ENCODE measurements at regions not wholly inside any gene's neighbourhood (a gene's known extent, or its start where the extent isn't known, plus 50 kb on each side); places are given as distances from the start of the nearest gene placed in this dataset.

- no peak overlapping the region for H4K5ac ChIP-seq (ENCODE audit: low read length)
- H2BK15ac ChIP-seq (replicated peaks; ENCODE audit: low read depth): no peak overlapping the region
- no peaks in the 10 kb centered on the region for H3K4me1 ChIP-seq (ENCODE audit: control insufficient read depth, low read depth, low read length)
- no peaks in the 10 kb centered on the region for H3K79me1 ChIP-seq (ENCODE audit: low read length)
- no peak overlapping the region for H2BK5ac ChIP-seq (ENCODE audit: low read length)
- no peaks in the 10 kb centered on the region for H3K79me2 ChIP-seq (ENCODE audit: control insufficient read depth, insufficient read depth, low read length)
- peak overlapping the region; percentile 15 for H3K56ac ChIP-seq (ENCODE audit: low read length)
- no peak overlapping the region for H2BK120ac ChIP-seq (ENCODE audit: low read depth, low read length)
- H3K4me3 ChIP-seq (ENCODE audit: low read length): no peak overlapping the region
- WGBS (ENCODE audit: extremely low coverage, insufficient coverage, low lambda C conversion rate): no CpG with 5 or more reads among the region's 6 CpGs
- no peak overlapping the region for H4K8ac ChIP-seq (ENCODE audit: low read depth, low read length)
- H3K27ac ChIP-seq (ENCODE audit: low read depth, low read length): no peak overlapping the region
- no peak overlapping the region for H3K23ac ChIP-seq (ENCODE audit: low read length)
- no peaks in the 10 kb centered on the region for H3K27me3 ChIP-seq (ENCODE audit: insufficient read depth, low read length, poor library complexity)
- H3K4me2 ChIP-seq (ENCODE audit: low read length): no peak overlapping the region
- no peaks in the 10 kb centered on the region for H3K36me3 ChIP-seq (ENCODE audit: control insufficient read depth, insufficient read depth, low read length)
- no peak overlapping the region for H2AK5ac ChIP-seq (ENCODE audit: low read length)
- DNase-seq: peak; percentile 59
- no peak overlapping the region for H3K4ac ChIP-seq (ENCODE audit: low read depth, low read length)
- no peak overlapping the region for H3K9ac ChIP-seq (ENCODE audit: low read length)
- no peak overlapping the region for H3K18ac ChIP-seq (ENCODE audit: low read length)
Observed at GRCh38 chr9:113742878-113743277, 133.2 kb upstream of the ZNF618 start.

- no CpG with 5 or more reads among the region's 4 CpGs for WGBS (ENCODE audit: extremely low coverage, insufficient coverage, low lambda C conversion rate)
- Histone ChIP-seq H3K23ac (ENCODE audit: low read length) (no peak overlapping the region), H2BK120ac (ENCODE audit: low read depth, low read length) (no peak overlapping the region)
Observed at GRCh38 chr9:113746486-113746885, 129.6 kb upstream of the ZNF618 start.

GRCh38 chr9:113748135-113748534 is 128.0 kb upstream of the ZNF618 start:
- Histone ChIP-seq H3K23ac (ENCODE audit: low read length) (no peak overlapping the region), H2BK5ac (ENCODE audit: low read length) (no peak overlapping the region), H2BK15ac (replicated peaks; ENCODE audit: low read depth) (no peak overlapping the region), H3K36me3 (ENCODE audit: control insufficient read depth, insufficient read depth, low read length) (no peaks in the 10 kb centered on the region), H4K8ac (ENCODE audit: low read depth, low read length) (no peak overlapping the region), H4K5ac (ENCODE audit: low read length) (no peak overlapping the region), H3K27ac (ENCODE audit: low read depth, low read length) (no peak overlapping the region), H3K27me3 (ENCODE audit: insufficient read depth, low read length, poor library complexity) (no peaks in the 10 kb centered on the region), H3K4me2 (ENCODE audit: low read length) (no peak overlapping the region), H3K56ac (ENCODE audit: low read length) (no peak overlapping the region), H2BK120ac (ENCODE audit: low read depth, low read length) (no peak overlapping the region), H2AK5ac (ENCODE audit: low read length) (no peak overlapping the region), H3K18ac (ENCODE audit: low read length) (no peak overlapping the region), H3K79me1 (ENCODE audit: low read length) (no peaks in the 10 kb centered on the region), H3K4me3 (ENCODE audit: low read length) (no peak overlapping the region), H3K9ac (ENCODE audit: low read length) (no peak overlapping the region), H3K79me2 (ENCODE audit: control insufficient read depth, insufficient read depth, low read length) (no peaks in the 10 kb centered on the region), H3K4ac (ENCODE audit: low read depth, low read length) (no peak overlapping the region), H3K4me1 (ENCODE audit: control insufficient read depth, low read depth, low read length) (no peaks in the 10 kb centered on the region)
- no peak for DNase-seq

More at GRCh38 chr9:113746486-113746885, 129.6 kb upstream of the ZNF618 start:
- H3K4me3 ChIP-seq (ENCODE audit: low read length): no peak overlapping the region
- H4K5ac ChIP-seq (ENCODE audit: low read length): no peak overlapping the region
- H3K27ac ChIP-seq (ENCODE audit: low read depth, low read length): no peak overlapping the region
- no peak overlapping the region for H4K8ac ChIP-seq (ENCODE audit: low read depth, low read length)
- no peak overlapping the region for H3K4ac ChIP-seq (ENCODE audit: low read depth, low read length)
- no peaks in the 10 kb centered on the region for H3K36me3 ChIP-seq (ENCODE audit: control insufficient read depth, insufficient read depth, low read length)
- H3K4me2 ChIP-seq (ENCODE audit: low read length): no peak overlapping the region
- no peaks in the 10 kb centered on the region for H3K79me1 ChIP-seq (ENCODE audit: low read length)
- no peak overlapping the region for H2BK15ac ChIP-seq (replicated peaks; ENCODE audit: low read depth)
- no peak overlapping the region for H2BK5ac ChIP-seq (ENCODE audit: low read length)
- no peak overlapping the region for H3K9ac ChIP-seq (ENCODE audit: low read length)
- no peak overlapping the region for H2AK5ac ChIP-seq (ENCODE audit: low read length)
- DNase-seq: no peak
- H3K56ac ChIP-seq (ENCODE audit: low read length): no peak overlapping the region
- no peaks in the 10 kb centered on the region for H3K4me1 ChIP-seq (ENCODE audit: control insufficient read depth, low read depth, low read length)
- no peaks in the 10 kb centered on the region for H3K27me3 ChIP-seq (ENCODE audit: insufficient read depth, low read length, poor library complexity)
- no peak overlapping the region for H3K18ac ChIP-seq (ENCODE audit: low read length)
- H3K79me2 ChIP-seq (ENCODE audit: control insufficient read depth, insufficient read depth, low read length): no peaks in the 10 kb centered on the region

GRCh38 chr9:113753398-113754119 is 122.5 kb upstream of the ZNF618 start:
- H3K36me3 ChIP-seq (ENCODE audit: control insufficient read depth, insufficient read depth, low read length): no peaks in the 10 kb centered on the region
- peaks cover 3% of the 10 kb centered on the region for H3K4me1 ChIP-seq (ENCODE audit: control insufficient read depth, low read depth, low read length)
- H3K79me2 ChIP-seq (ENCODE audit: control insufficient read depth, insufficient read depth, low read length): no peaks in the 10 kb centered on the region
- no peak overlapping the region for H2AK5ac ChIP-seq (ENCODE audit: low read length)
- no peak overlapping the region for H2BK15ac ChIP-seq (replicated peaks; ENCODE audit: low read depth)
- H2BK120ac ChIP-seq (ENCODE audit: low read depth, low read length): no peak overlapping the region
- no peak overlapping the region for H3K9ac ChIP-seq (ENCODE audit: low read length)
- H3K27me3 ChIP-seq (ENCODE audit: insufficient read depth, low read length, poor library complexity): no peaks in the 10 kb centered on the region
- no peak for DNase-seq
- H4K8ac ChIP-seq (ENCODE audit: low read depth, low read length): no peak overlapping the region
- no peak overlapping the region for H3K4me2 ChIP-seq (ENCODE audit: low read length)
- H3K18ac ChIP-seq (ENCODE audit: low read length): no peak overlapping the region
- no peak overlapping the region for H2BK5ac ChIP-seq (ENCODE audit: low read length)
- no peak overlapping the region for H3K27ac ChIP-seq (ENCODE audit: low read depth, low read length)
- H3K56ac ChIP-seq (ENCODE audit: low read length): no peak overlapping the region
- no CpG with 5 or more reads among the region's 7 CpGs for WGBS (ENCODE audit: extremely low coverage, insufficient coverage, low lambda C conversion rate)
- H3K4me3 ChIP-seq (ENCODE audit: low read length): no peak overlapping the region
- no peak overlapping the region for H3K4ac ChIP-seq (ENCODE audit: low read depth, low read length)
- no peaks in the 10 kb centered on the region for H3K79me1 ChIP-seq (ENCODE audit: low read length)
- no peak overlapping the region for H4K5ac ChIP-seq (ENCODE audit: low read length)
- H3K23ac ChIP-seq (ENCODE audit: low read length): no peak overlapping the region

GRCh38 chr9:113754739-113755138 is 121.4 kb upstream of the ZNF618 start:
- Histone ChIP-seq H3K36me3 (ENCODE audit: control insufficient read depth, insufficient read depth, low read length) (no peaks in the 10 kb centered on the region), H3K18ac (ENCODE audit: low read length) (no peak overlapping the region), H2BK120ac (ENCODE audit: low read depth, low read length) (no peak overlapping the region), H3K27me3 (ENCODE audit: insufficient read depth, low read length, poor library complexity) (no peaks in the 10 kb centered on the region), H4K8ac (ENCODE audit: low read depth, low read length) (no peak overlapping the region), H3K56ac (ENCODE audit: low read length) (no peak overlapping the region), H3K4me3 (ENCODE audit: low read length) (no peak overlapping the region), H3K9ac (ENCODE audit: low read length) (no peak overlapping the region), H3K79me2 (ENCODE audit: control insufficient read depth, insufficient read depth, low read length) (no peaks in the 10 kb centered on the region), H3K4me1 (ENCODE audit: control insufficient read depth, low read depth, low read length) (peaks cover 3% of the 10 kb centered on the region), H3K4me2 (ENCODE audit: low read length) (no peak overlapping the region), H2AK5ac (ENCODE audit: low read length) (no peak overlapping the region), H4K5ac (ENCODE audit: low read length) (no peak overlapping the region), H2BK5ac (ENCODE audit: low read length) (no peak overlapping the region), H3K23ac (ENCODE audit: low read length) (no peak overlapping the region), H3K79me1 (ENCODE audit: low read length) (no peaks in the 10 kb centered on the region), H3K4ac (ENCODE audit: low read depth, low read length) (no peak overlapping the region), H3K27ac (ENCODE audit: low read depth, low read length) (no peak overlapping the region), H2BK15ac (replicated peaks; ENCODE audit: low read depth) (no peak overlapping the region)
- no CpG with 5 or more reads among the region's 2 CpGs for WGBS (ENCODE audit: extremely low coverage, insufficient coverage, low lambda C conversion rate)
- no peak for DNase-seq

- H3K4ac ChIP-seq (ENCODE audit: low read depth, low read length): no peak overlapping the region
- H3K79me2 ChIP-seq (ENCODE audit: control insufficient read depth, insufficient read depth, low read length): no peaks in the 10 kb centered on the region
- no peak overlapping the region for H3K9ac ChIP-seq (ENCODE audit: low read length)
- peaks cover 3% of the 10 kb centered on the region for H3K4me1 ChIP-seq (ENCODE audit: control insufficient read depth, low read depth, low read length)
- no peak overlapping the region for H2AK5ac ChIP-seq (ENCODE audit: low read length)
- no peak overlapping the region for H4K8ac ChIP-seq (ENCODE audit: low read depth, low read length)
- WGBS (ENCODE audit: extremely low coverage, insufficient coverage, low lambda C conversion rate): no CpG with 5 or more reads among the region's 4 CpGs
- no peak overlapping the region for H3K4me2 ChIP-seq (ENCODE audit: low read length)
- DNase-seq: no peak
- H3K18ac ChIP-seq (ENCODE audit: low read length): no peak overlapping the region
- H3K36me3 ChIP-seq (ENCODE audit: control insufficient read depth, insufficient read depth, low read length): no peaks in the 10 kb centered on the region
- H2BK5ac ChIP-seq (ENCODE audit: low read length): no peak overlapping the region
- no peak overlapping the region for H2BK15ac ChIP-seq (replicated peaks; ENCODE audit: low read depth)
- no peak overlapping the region for H3K56ac ChIP-seq (ENCODE audit: low read length)
- H2BK120ac ChIP-seq (ENCODE audit: low read depth, low read length): no peak overlapping the region
- H4K5ac ChIP-seq (ENCODE audit: low read length): no peak overlapping the region
- no peak overlapping the region for H3K27ac ChIP-seq (ENCODE audit: low read depth, low read length)
- H3K27me3 ChIP-seq (ENCODE audit: insufficient read depth, low read length, poor library complexity): no peaks in the 10 kb centered on the region
- no peaks in the 10 kb centered on the region for H3K79me1 ChIP-seq (ENCODE audit: low read length)
- H3K4me3 ChIP-seq (ENCODE audit: low read length): no peak overlapping the region
- no peak overlapping the region for H3K23ac ChIP-seq (ENCODE audit: low read length)
Observed at GRCh38 chr9:113755433-113755832, 120.7 kb upstream of the ZNF618 start.
